HepG2 (cell line): ENCODE measurements at regions not wholly inside any gene's neighbourhood (a gene's known extent, or its start where the extent isn't known, plus 50 kb on each side); places are given as distances from the start of the nearest gene placed in this dataset.

Source experiments
- ATAC-seq: fragments of 200-7000 bp; cut with Tn5 transposase; 3 replicates; pipeline ENCODE4 v1.9.1; 2020; ENCODE audit warnings: mild to moderate bottlenecking, moderate library complexity
- BruUV-seq: library from RNA; stranded (reverse); fragments of 400-500 nt; replicated peaks from 2 replicates; lab custom pipeline; 2021; lab: Mats Ljungman, UMichigan
- CTCF ChIA-PET: fragments of 300-600 bp; formaldehyde crosslinking; extraction: SDS; loops from one replicate; lab custom pipeline; 2021; ENCODE audit warnings: low total read pairs, inconsistent platforms, low intra/inter-chr PET ratio; lab: Yijun Ruan, JAX
- POLR2A ChIA-PET: fragments of 350-600 bp; sonication (Branson Sonifier 250); formaldehyde crosslinking; loops from one replicate; lab custom pipeline; 2020; ENCODE audit warnings: antibody characterized with exemption, inconsistent platforms; lab: Yijun Ruan, JAX
- DNase-seq: peaks from one replicate; pipeline ENCODE4 v3.0.0-alpha.2; 2015; ENCODE audit warnings: low spot score
- FAIRE-seq: peaks from 3 replicates; lab custom pipeline; 2011; peaks lifted over from hg19 to GRCh38; lab: Jason Lieb, UNC
- H2AFZ ChIP-seq: one replicate; pipeline ENCODE4 v1.6.1; 2011; ENCODE audit warnings: low read length, inconsistent platforms
- H3K27ac ChIP-seq: fragments of 300-600 bp; 3 replicates; pipeline ENCODE4 v1.8.0; 2011; ENCODE audit warnings: mixed run types, mild to moderate bottlenecking, mixed read lengths, low read length, inconsistent platforms; ENCODE audit not compliant: insufficient read depth; ENCODE audit errors: extremely low read length
- H3K27me3 ChIP-seq, 2 experiments: fragments of 200-600 bp in 1 of 2; 2 replicates in 1 of 2; 3 replicates in 1 of 2; pipeline versions ENCODE4 v1.6.0 to v1.8.0; 2011; ENCODE audit warnings: low read length in 2 of 2, mild to moderate bottlenecking in 2 of 2, moderate library complexity in 2 of 2, inconsistent platforms in 1 of 2; ENCODE audit not compliant: insufficient read depth in 2 of 2, control insufficient read depth in 1 of 2
- H3K36me3 ChIP-seq, 2 experiments: fragments of 200-600 bp in 1 of 2; replicated peaks in 1 of 2; 2 replicates in 1 of 2; 3 replicates in 1 of 2; pipeline versions ENCODE4 v1.5.1 to v1.8.0; 2011; ENCODE audit warnings: low read length in 2 of 2, inconsistent platforms in 1 of 2; ENCODE audit not compliant: insufficient read depth in 2 of 2, control insufficient read depth in 1 of 2
- H3K4me1 ChIP-seq: 2 replicates; pipeline ENCODE4 v1.5.1; 2012; ENCODE audit warnings: low read length, inconsistent platforms; ENCODE audit not compliant: insufficient read depth
- H3K4me2 ChIP-seq: 2 replicates; pipeline ENCODE4 v1.6.0; 2011; ENCODE audit warnings: low read depth, low read length, inconsistent platforms
- H3K4me3 ChIP-seq, 3 experiments: fragments of 200-600 bp in 1 of 3; sonication (generic), shearing (Covaris generic) in 1 of 3; replicated peaks in 1 of 3; 2 replicates each; pipeline ENCODE4 v1.5.1; 2011 to 2016; ENCODE audit warnings: low read length in 3 of 3, inconsistent platforms in 2 of 3, low read depth in 2 of 3, mild to moderate bottlenecking in 2 of 3, control low read depth in 1 of 3, mixed read lengths in 1 of 3; ENCODE audit not compliant: insufficient read depth in 1 of 3
- H3K79me2 ChIP-seq: one replicate; pipeline ENCODE4 v1.6.1; 2011; ENCODE audit warnings: low read length, inconsistent platforms; ENCODE audit not compliant: insufficient read depth
- H3K9ac ChIP-seq: 2 replicates; pipeline ENCODE4 v1.6.0; 2011; ENCODE audit warnings: mild to moderate bottlenecking, low read depth, low read length, inconsistent platforms; ENCODE audit not compliant: insufficient read depth
- H3K9me3 ChIP-seq: 2 replicates; pipeline ENCODE4 v1.5.1; 2012; ENCODE audit warnings: mild to moderate bottlenecking, low read length
- H4K20me1 ChIP-seq: 2 replicates; pipeline ENCODE4 v1.6.0; 2011; ENCODE audit warnings: inconsistent platforms, mild to moderate bottlenecking, low read length, moderate library complexity; ENCODE audit not compliant: insufficient read depth
- KAT8 ChIP-seq: IDR thresholded peaks from 2 replicates; pipeline ENCODE4 v1.6.1; 2016; ENCODE audit warnings: missing genetic modification reagents, missing compliant biosample characterization
- MIER2 ChIP-seq: IDR thresholded peaks from 2 replicates; pipeline ENCODE4 v1.6.1; 2016; ENCODE audit warnings: missing biosample characterization, missing genetic modification reagents
- NFKBIZ ChIP-seq: IDR thresholded peaks from 2 replicates; pipeline ENCODE4 v1.6.1; 2018; ENCODE audit warnings: missing genetic modification reagents, missing compliant biosample characterization
- U2AF2 ChIP-seq: fragments of 200-400 bp; formaldehyde crosslinking; IDR thresholded peaks from 2 replicates; pipeline ENCODE4 v1.6.1; 2017; ENCODE audit warnings: low read depth, mild to moderate bottlenecking, low read length
- ZBTB8A ChIP-seq: sonication (generic); formaldehyde crosslinking; IDR thresholded peaks from 2 replicates; pipeline ENCODE4 v1.4.0; 2020; ENCODE audit warnings: mild to moderate bottlenecking, low read depth, missing genetic modification reagents, borderline replicate concordance
- WGBS: methylation state at CpG from one replicate; pipeline ENCODE4 v1.1.6; 2017; ENCODE audit warnings: low lambda C conversion rate; 5-methylcytosine and 5-hydroxymethylcytosine counted together
- in situ Hi-C: cut with HindIII; loops from 2 replicates; pipeline ENCODE4 v1.10.0; 2017; ENCODE audit warnings: low pct_unique_long_range_greater_than_20kb; ENCODE audit not compliant: extremely low pct_ligation_motif_present
- intact Hi-C: fragments of 100-400 bp; cut with micrococcal nuclease; formaldehyde crosslinking; loops from one replicate; pipeline ENCODE4 v1.10.0; 2022; ENCODE audit not compliant: unreplicated experiment
- TF ChIP-seq, protein P1 (sequence below): IDR thresholded peaks from 2 replicates; pipeline ENCODE4 v1.6.1; 2016; ENCODE audit warnings: missing biosample characterization, missing genetic modification reagents, low read depth
- TF ChIP-seq, protein P2 (sequence below): sonication (generic); formaldehyde crosslinking; IDR thresholded peaks from 2 replicates; pipeline ENCODE4 v1.5.0; 2020; ENCODE audit warnings: missing genetic modification reagents, mild to moderate bottlenecking, borderline replicate concordance

DNA sequence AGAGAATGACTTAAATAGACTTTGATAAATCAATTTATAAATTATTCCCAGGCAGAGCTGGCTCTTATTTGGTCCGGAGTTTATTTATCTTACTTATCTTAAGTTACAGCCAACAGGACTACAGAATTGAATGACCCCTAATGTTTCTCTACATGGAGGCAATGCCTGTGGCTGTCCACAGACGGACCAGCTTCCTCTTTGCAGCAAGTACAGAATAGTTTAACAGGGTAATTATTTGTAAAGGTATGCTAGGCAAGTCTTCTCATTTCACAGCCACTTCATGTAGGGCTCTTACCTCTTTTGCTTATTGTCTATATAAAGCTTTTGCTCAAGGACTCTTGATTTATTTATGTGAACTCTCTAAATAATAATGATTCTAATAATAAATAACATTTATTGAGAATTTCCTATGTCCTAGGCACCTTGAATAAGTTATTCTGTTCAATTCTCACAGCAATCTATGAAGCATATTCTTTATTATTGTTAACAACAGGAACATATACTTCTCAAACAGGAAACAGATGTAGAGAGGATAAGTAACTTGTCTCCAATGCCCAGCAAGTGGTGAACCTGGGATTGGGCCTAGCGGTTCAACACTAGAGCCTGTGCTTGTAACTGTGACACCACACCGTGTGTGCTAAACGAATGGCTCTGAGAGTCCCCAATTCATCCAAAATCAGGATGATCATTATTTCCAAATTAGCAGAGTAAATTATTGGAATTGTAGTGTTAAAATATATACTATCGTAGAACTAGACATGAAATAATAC lies 58.8 kb upstream of the NXPH2 start:
- no peak for FAIRE-seq
- H3K27ac ChIP-seq: no peak overlapping the region
- no peaks in the 10 kb centered on the region for H3K4me1 ChIP-seq
- no peak overlapping the region for H3K9ac ChIP-seq
- H3K4me2 ChIP-seq: no peak overlapping the region
- 34% methylated on average over 6 of the region's 6 CpGs for WGBS
- H2AFZ ChIP-seq: no peak overlapping the region
- ATAC-seq: no peak
- no peak for DNase-seq
- in situ Hi-C loops: no loop called here
- no peaks in the 10 kb centered on the region for H3K27me3 ChIP-seq
- H3K9me3 ChIP-seq: no peaks in the 10 kb centered on the region
- no peak overlapping the region for H3K4me3 ChIP-seq
- intact Hi-C loops: no loop called here
- ChIA-PET CTCF (no interaction called here), POLR2A (no interaction called here)
- TF ChIP-seq, protein P1, sequence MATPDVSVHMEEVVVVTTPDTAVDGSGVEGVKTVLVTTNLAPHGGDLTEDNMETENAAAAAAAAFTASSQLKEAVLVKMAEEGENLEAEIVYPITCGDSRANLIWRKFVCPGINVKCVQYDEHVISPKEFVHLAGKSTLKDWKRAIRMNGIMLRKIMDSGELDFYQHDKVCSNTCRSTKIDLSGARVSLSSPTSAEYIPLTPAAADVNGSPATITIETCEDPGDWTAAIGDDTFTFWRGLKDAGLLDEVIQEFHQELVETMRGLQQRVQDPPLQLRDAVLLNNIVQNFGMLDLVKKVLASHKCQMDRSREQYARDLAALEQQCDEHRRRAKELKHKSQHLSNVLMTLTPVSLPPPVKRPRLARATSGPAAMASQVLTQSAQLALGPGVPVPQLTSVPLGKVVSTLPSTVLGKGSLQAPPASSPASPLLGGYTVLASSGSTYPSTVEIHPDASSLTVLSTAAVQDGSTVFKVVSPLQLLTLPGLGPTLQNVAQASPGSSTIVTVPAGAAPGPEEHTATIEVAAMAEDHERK (CRISPR knock-in tag): no peak
- TF ChIP-seq ZBTB8A (CRISPR knock-in tag) (no peak), U2AF2 (no peak), KAT8 (no peak), NFKBIZ (CRISPR knock-in tag) (no peak)
- TF ChIP-seq, protein P2, sequence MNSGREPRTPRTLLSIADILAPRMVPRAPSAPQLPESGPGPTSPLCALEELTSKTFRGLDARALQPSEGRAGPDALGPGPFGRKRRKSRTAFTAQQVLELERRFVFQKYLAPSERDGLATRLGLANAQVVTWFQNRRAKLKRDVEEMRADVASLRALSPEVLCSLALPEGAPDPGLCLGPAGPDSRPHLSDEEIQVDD: no peak
- H3K36me3 ChIP-seq: no peaks in the 10 kb centered on the region
- no peaks in the 10 kb centered on the region for H4K20me1 ChIP-seq
- BruUV-seq: no TSS peak
- H3K79me2 ChIP-seq: no peaks in the 10 kb centered on the region

GRCh38 chr2:138831691-138832090 lies 51.5 kb upstream of the NXPH2 start:
- DNase-seq (no peak), ATAC-seq (no peak), FAIRE-seq (no peak)
- Histone ChIP-seq H3K79me2 (no peaks in the 10 kb centered on the region), H4K20me1 (no peaks in the 10 kb centered on the region), H3K4me1 (no peaks in the 10 kb centered on the region), H3K4me3 (no peak overlapping the region), H2AFZ (no peak overlapping the region), H3K36me3 (no peaks in the 10 kb centered on the region), H3K9me3 (no peaks in the 10 kb centered on the region), H3K4me2 (no peak overlapping the region), H3K9ac (no peak overlapping the region), H3K27ac (no peak overlapping the region), H3K27me3 (no peaks in the 10 kb centered on the region)
- ChIA-PET CTCF (no interaction called here), POLR2A (no interaction called here)
- in situ Hi-C loops (no loop called here), intact Hi-C loops (no loop called here)
- TF ChIP-seq MIER2 (CRISPR knock-in tag): no peak
- WGBS: 2% methylated on average over 1 of the region's 1 CpG
- no TSS peak for BruUV-seq
